ENCODE measurements at regions not wholly inside any gene's neighbourhood (a gene's known extent, or its start where the extent isn't known, plus 50 kb on each side); places are given as distances from the start of the nearest gene placed in this dataset.

- BruUV-seq (replicated peaks), result no TSS peak
- no peak overlapping the region for H2AFZ ChIP-seq (ENCODE audit: low read depth, low read length)
- intact Hi-C loops (cut with micrococcal nuclease), result no loop called here
- FAIRE-seq (no peak), DNase-seq (ENCODE audit: extremely low read depth in 1 of 4, low spot score in 3 of 4) (no peak), ATAC-seq (no peak)
- peaks cover 15 to 18% of the 10 kb centered on the region in 2 experiments; a peak in 4 of 5 replicates for H3K27me3 ChIP-seq (ENCODE audit: control insufficient read depth in 2 of 2, insufficient read depth in 2 of 2, low read length in 2 of 2)
- no peaks in the 10 kb centered on the region for H3K9me1 ChIP-seq (ENCODE audit: control insufficient read depth, insufficient read depth, low read length)
- in situ Hi-C loops (cut with MboI), result no loop called here
- no peaks in the 10 kb centered on the region for H3K4me1 ChIP-seq (replicated peaks in 1 of 2; ENCODE audit: control insufficient read depth in 2 of 2, insufficient read depth in 2 of 2, low read length in 2 of 2)
- no peak overlapping the region for H3K27ac ChIP-seq (ENCODE audit: extremely low read depth, low read depth, low read length)
- H3K9me3 ChIP-seq (replicated peaks; ENCODE audit: control insufficient read depth, insufficient read depth, low read depth, low read length), result no peaks in the 10 kb centered on the region
- no peaks in the 10 kb centered on the region for H4K20me1 ChIP-seq (replicated peaks; ENCODE audit: control insufficient read depth, insufficient read depth, low read length)
- POLR2A ChIA-PET, result interaction anchor here (0.6 kb wide), 1 partner anchor 10 kb away, joined by 5 read pairs; no protein-coding TSS in a partner anchor
- TF ChIP-seq RBM22 (IDR thresholded peaks at IDR 0.05; ENCODE audit: low read depth, low read length, poor library complexity, severe bottlenecking), result no peak
- TF ChIP-seq, protein P1, sequence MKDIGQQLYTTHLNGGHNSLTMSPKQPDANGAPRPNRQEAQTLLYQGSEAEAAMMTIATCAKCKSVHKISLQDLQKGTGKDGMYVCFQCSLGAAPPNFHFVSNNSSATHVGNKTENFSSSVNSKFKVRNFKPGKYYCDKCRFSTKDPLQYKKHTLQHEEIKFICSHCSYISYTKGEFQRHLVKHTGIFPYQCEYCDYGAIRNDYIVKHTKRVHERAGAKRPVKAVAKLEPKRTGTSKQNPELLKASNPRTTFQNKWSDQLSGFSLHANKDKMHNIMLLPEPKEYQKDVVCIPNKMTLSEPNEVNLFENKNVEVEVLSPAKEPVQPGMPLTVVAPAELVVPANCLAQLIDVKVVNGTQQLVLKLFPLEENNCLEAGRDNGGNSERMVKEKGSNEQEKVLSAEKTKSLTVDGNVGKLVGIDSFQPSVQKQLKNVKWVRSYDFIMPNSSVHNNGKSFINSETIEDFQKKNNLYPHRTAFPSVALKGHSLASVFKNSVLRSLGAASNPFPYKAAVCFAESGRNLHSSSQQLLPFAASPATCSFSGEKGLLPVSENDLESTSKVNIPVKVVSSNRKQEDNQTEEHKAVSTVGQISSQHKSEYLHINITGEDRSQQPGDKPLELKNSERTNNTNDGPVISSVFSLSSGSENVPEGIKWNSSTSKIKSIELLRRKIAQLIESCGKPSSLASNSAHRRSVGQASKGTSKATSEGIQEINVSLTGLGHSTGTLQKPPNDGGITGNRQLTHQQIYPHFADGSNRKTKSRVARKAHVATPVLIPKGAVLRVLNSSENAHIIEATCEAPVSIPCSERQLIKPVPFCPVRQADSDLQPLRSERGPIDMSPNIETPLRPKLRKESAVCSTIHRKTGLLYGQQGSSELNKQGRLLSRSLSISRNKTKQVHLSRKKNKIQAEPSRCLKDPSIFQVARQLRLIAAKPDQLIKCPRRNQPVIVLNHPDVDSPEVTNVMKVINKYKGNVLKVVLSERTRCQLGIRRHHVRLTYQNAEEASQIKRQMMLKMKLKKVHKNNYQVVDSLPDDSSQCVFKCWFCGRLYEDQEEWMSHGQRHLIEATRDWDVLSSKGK (CRISPR knock-in tag; IDR thresholded peaks at IDR 0.05), result no peak
- TF ChIP-seq, protein P2, sequence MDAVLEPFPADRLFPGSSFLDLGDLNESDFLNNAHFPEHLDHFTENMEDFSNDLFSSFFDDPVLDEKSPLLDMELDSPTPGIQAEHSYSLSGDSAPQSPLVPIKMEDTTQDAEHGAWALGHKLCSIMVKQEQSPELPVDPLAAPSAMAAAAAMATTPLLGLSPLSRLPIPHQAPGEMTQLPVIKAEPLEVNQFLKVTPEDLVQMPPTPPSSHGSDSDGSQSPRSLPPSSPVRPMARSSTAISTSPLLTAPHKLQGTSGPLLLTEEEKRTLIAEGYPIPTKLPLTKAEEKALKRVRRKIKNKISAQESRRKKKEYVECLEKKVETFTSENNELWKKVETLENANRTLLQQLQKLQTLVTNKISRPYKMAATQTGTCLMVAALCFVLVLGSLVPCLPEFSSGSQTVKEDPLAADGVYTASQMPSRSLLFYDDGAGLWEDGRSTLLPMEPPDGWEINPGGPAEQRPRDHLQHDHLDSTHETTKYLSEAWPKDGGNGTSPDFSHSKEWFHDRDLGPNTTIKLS (IDR thresholded peaks at IDR 0.05; ENCODE audit: borderline replicate concordance, low read depth), result no peak
- TF ChIP-seq ZNF778 (CRISPR knock-in tag; IDR thresholded peaks at IDR 0.05), result no peak
- no peak for TF ChIP-seq SRSF3 (IDR thresholded peaks at IDR 0.05; ENCODE audit: insufficient read depth, low read length)
- TF ChIP-seq BRD4 (IDR thresholded peaks at IDR 0.05), result no peak
- no peak for TF ChIP-seq HOXB6 (CRISPR knock-in tag; IDR thresholded peaks at IDR 0.05; ENCODE audit: borderline replicate concordance)
- no peak for TF ChIP-seq ZNF445 (CRISPR knock-in tag; IDR thresholded peaks at IDR 0.05; ENCODE audit: low read depth)
- no peak for TF ChIP-seq HMG20B (CRISPR knock-in tag; IDR thresholded peaks at IDR 0.05)
- TF ChIP-seq SIN3A (IDR thresholded peaks at IDR 0.05; ENCODE audit: borderline replicate concordance in 2 of 2, control insufficient read depth in 1 of 2, low read depth in 2 of 2, low read length in 2 of 2), result no peak
- no peak for TF ChIP-seq TGIF2 (CRISPR knock-in tag; IDR thresholded peaks at IDR 0.05)
- no peak for TF ChIP-seq SAFB (IDR thresholded peaks at IDR 0.05; ENCODE audit: borderline replicate concordance, low read depth, low read length)
- TF ChIP-seq BRCA1 (IDR thresholded peaks at IDR 0.05), result no peak
- TF ChIP-seq BRCA1 (CRISPR knock-in tag; IDR thresholded peaks at IDR 0.05), result no peak
- TF ChIP-seq KDM2B (CRISPR knock-in tag; IDR thresholded peaks at IDR 0.05), result no peak
- no peak for TF ChIP-seq TRIM24 (IDR thresholded peaks at IDR 0.05)
- TF ChIP-seq KLF16 (IDR thresholded peaks at IDR 0.05), result no peak
- H3K36me3 ChIP-seq (ENCODE audit: control insufficient read depth, insufficient read depth, low read length), result no peaks in the 10 kb centered on the region
- CTCF ChIA-PET (ENCODE audit: low intra/inter-chr PET ratio), result no interaction called here
- no peak overlapping the region for H3K4me3 ChIP-seq
- H3K4me2 ChIP-seq (ENCODE audit: insufficient read depth, low read length), result no peak overlapping the region
- no peaks in the 10 kb centered on the region for H3K79me2 ChIP-seq (ENCODE audit: control insufficient read depth, insufficient read depth, low read length)
- no peak overlapping the region for H3K9ac ChIP-seq (ENCODE audit: insufficient read depth in 1 of 2, low read depth in 2 of 2, low read length in 2 of 2)
- 0% methylated on average over 3 of the region's 3 CpGs for WGBS (ENCODE audit: insufficient coverage, low coverage, missing lambda C conversion rate)
Observed at GRCh38 chr6:138026342-138026741, 80.9 kb downstream of the PERP start.

Data from K562 (cell line).